T-helper 17 cell (primary cell): ENCODE measurements at regions not wholly inside any gene's neighbourhood (a gene's known extent, or its start where the extent isn't known, plus 50 kb on each side); places are given as distances from the start of the nearest gene placed in this dataset.
"Not testable (repeated sequence)": the region's sequence is repeated elsewhere in the genome, so short reads cannot be mapped to it uniquely, and the experiment has no call there.

Source experiments
- ATAC-seq: fragments of 150-1000 bp; cut with Tn5 transposase; 2 replicates; pipeline ENCODE4 v1.10.0; 2021; ENCODE audit warnings: mild to moderate bottlenecking, moderate library complexity
- DNase-seq, 3 donors: peaks; one replicate each; pipeline versions ENCODE4 v3.0.0 to v3.0.0-alpha.2; 2020 to 2021
- H3K9me3 ChIP-seq: one replicate; pipeline ENCODE4 v1.7.0; 2013; ENCODE audit warnings: low read length, mild to moderate bottlenecking; ENCODE audit not compliant: control insufficient read depth, poor library complexity, severe bottlenecking
- H3K27ac Mint-ChIP-seq: one replicate; pipeline ENCODE4 v1.8.0; 2022; ENCODE audit warnings: mild to moderate bottlenecking, moderate library complexity, mixed read lengths
- H3K27me3 Mint-ChIP-seq: one replicate; pipeline ENCODE4 v1.8.0; 2022; ENCODE audit warnings: mixed read lengths
- H3K36me3 Mint-ChIP-seq: one replicate; pipeline ENCODE4 v1.8.0; 2022; ENCODE audit warnings: low read depth, mixed read lengths
- H3K4me1 Mint-ChIP-seq: one replicate; pipeline ENCODE4 v1.8.0; 2022; ENCODE audit warnings: mild to moderate bottlenecking, mixed read lengths
- H3K4me3 Mint-ChIP-seq: one replicate; pipeline ENCODE4 v1.8.0; 2022; ENCODE audit warnings: mild to moderate bottlenecking, moderate library complexity, mixed read lengths

GRCh38 chr14:86334355-86334754 lies 804.4 kb downstream of the FLRT2 start:
- DNase-seq (no peak), ATAC-seq (no peak)
- no peaks in the 10 kb centered on the region for H3K9me3 ChIP-seq
- H3K4me1 Mint-ChIP-seq, result no peaks in the 10 kb centered on the region
- H3K27ac Mint-ChIP-seq, result no peak overlapping the region
- no peaks in the 10 kb centered on the region for H3K27me3 Mint-ChIP-seq
- H3K4me3 Mint-ChIP-seq, result no peak overlapping the region
- no peaks in the 10 kb centered on the region for H3K36me3 Mint-ChIP-seq

GRCh38 chr14:86333493-86333892 lies 803.5 kb downstream of the FLRT2 start:
- H3K27ac Mint-ChIP-seq, result no peak overlapping the region
- H3K4me1 Mint-ChIP-seq, result no peaks in the 10 kb centered on the region
- H3K4me3 Mint-ChIP-seq, result no peak overlapping the region
- no peak for DNase-seq
- no peaks in the 10 kb centered on the region for H3K27me3 Mint-ChIP-seq
- H3K36me3 Mint-ChIP-seq, result no peaks in the 10 kb centered on the region
- H3K9me3 ChIP-seq, result no peaks in the 10 kb centered on the region
- ATAC-seq, result no peak

- ATAC-seq, result no peak
- H3K9me3 ChIP-seq, result no peaks in the 10 kb centered on the region
- Mint-ChIP-seq H3K4me3 (no peak overlapping the region), H3K4me1 (no peaks in the 10 kb centered on the region), H3K27me3 (no peaks in the 10 kb centered on the region), H3K36me3 (no peaks in the 10 kb centered on the region), H3K27ac (no peak overlapping the region)
- no peak for DNase-seq
Measured at GRCh38 chr14:86331341-86331740, 801.4 kb downstream of the FLRT2 start.

- no peaks in the 10 kb centered on the region for H3K9me3 ChIP-seq
- Mint-ChIP-seq H3K36me3 (no peaks in the 10 kb centered on the region), H3K27ac (no peak overlapping the region), H3K4me3 (no peak overlapping the region), H3K4me1 (no peaks in the 10 kb centered on the region), H3K27me3 (no peaks in the 10 kb centered on the region)
- ATAC-seq (no peak), DNase-seq (no peak)
Measured at GRCh38 chr14:86321151-86321550, 791.2 kb downstream of the FLRT2 start.

- not testable (repeated sequence) for H3K4me1 Mint-ChIP-seq, ATAC-seq, H3K9me3 ChIP-seq, DNase-seq, H3K27me3 Mint-ChIP-seq, H3K27ac Mint-ChIP-seq, H3K4me3 Mint-ChIP-seq, H3K36me3 Mint-ChIP-seq
Measured at GRCh38 chr14:86312154-86312665, 782.3 kb downstream of the FLRT2 start.

- Mint-ChIP-seq H3K27ac (no peak overlapping the region), H3K36me3 (no peaks in the 10 kb centered on the region), H3K27me3 (no peaks in the 10 kb centered on the region), H3K4me1 (no peaks in the 10 kb centered on the region), H3K4me3 (no peak overlapping the region)
- ATAC-seq (no peak), DNase-seq (no peak)
- H3K9me3 ChIP-seq, result no peaks in the 10 kb centered on the region
Measured at GRCh38 chr14:86311151-86311550, 781.2 kb downstream of the FLRT2 start.

- ATAC-seq, result no peak
- DNase-seq, result no peak
- Mint-ChIP-seq H3K4me1 (no peaks in the 10 kb centered on the region), H3K4me3 (no peak overlapping the region), H3K27me3 (no peaks in the 10 kb centered on the region), H3K27ac (no peak overlapping the region), H3K36me3 (no peaks in the 10 kb centered on the region)
- no peaks in the 10 kb centered on the region for H3K9me3 ChIP-seq
Measured at GRCh38 chr14:86310611-86311010, 780.7 kb downstream of the FLRT2 start.

- no peak for DNase-seq
- no peaks in the 10 kb centered on the region for H3K4me1 Mint-ChIP-seq
- ATAC-seq, result no peak
- H3K4me3 Mint-ChIP-seq, result no peak overlapping the region
- no peaks in the 10 kb centered on the region for H3K27me3 Mint-ChIP-seq
- H3K27ac Mint-ChIP-seq, result no peak overlapping the region
- no peaks in the 10 kb centered on the region for H3K9me3 ChIP-seq
- H3K36me3 Mint-ChIP-seq, result no peaks in the 10 kb centered on the region
Measured at GRCh38 chr14:86310148-86310547, 780.2 kb downstream of the FLRT2 start.

- DNase-seq (no peak), ATAC-seq (no peak)
- H3K27me3 Mint-ChIP-seq, result no peaks in the 10 kb centered on the region
- H3K4me3 Mint-ChIP-seq, result no peak overlapping the region
- no peak overlapping the region for H3K27ac Mint-ChIP-seq
- no peaks in the 10 kb centered on the region for H3K9me3 ChIP-seq
- H3K36me3 Mint-ChIP-seq, result no peaks in the 10 kb centered on the region
- no peaks in the 10 kb centered on the region for H3K4me1 Mint-ChIP-seq
Measured at GRCh38 chr14:86305058-86305457, 775.1 kb downstream of the FLRT2 start.

GRCh38 chr14:86299994-86300393 lies 770.0 kb downstream of the FLRT2 start:
- no peaks in the 10 kb centered on the region for H3K9me3 ChIP-seq
- ATAC-seq, result no peak
- no peak overlapping the region for H3K27ac Mint-ChIP-seq
- H3K36me3 Mint-ChIP-seq, result no peaks in the 10 kb centered on the region
- no peaks in the 10 kb centered on the region for H3K4me1 Mint-ChIP-seq
- no peak overlapping the region for H3K4me3 Mint-ChIP-seq
- H3K27me3 Mint-ChIP-seq, result no peaks in the 10 kb centered on the region
- no peak for DNase-seq

GRCh38 chr14:86296173-86296572 lies 766.2 kb downstream of the FLRT2 start:
- Mint-ChIP-seq H3K36me3 (no peaks in the 10 kb centered on the region), H3K4me1 (no peaks in the 10 kb centered on the region), H3K4me3 (no peak overlapping the region), H3K27ac (no peak overlapping the region), H3K27me3 (peaks cover 5% of the 10 kb centered on the region)
- ATAC-seq (no peak), DNase-seq (no peak)
- no peaks in the 10 kb centered on the region for H3K9me3 ChIP-seq

GRCh38 chr14:86288336-86288735 lies 758.4 kb downstream of the FLRT2 start:
- Mint-ChIP-seq H3K4me3 (no peak overlapping the region), H3K4me1 (no peaks in the 10 kb centered on the region)

GRCh38 chr14:86279405-86279804 lies 749.5 kb downstream of the FLRT2 start:
- no peak overlapping the region for H3K27ac Mint-ChIP-seq
- no peaks in the 10 kb centered on the region for H3K27me3 Mint-ChIP-seq
- ATAC-seq (no peak), DNase-seq (no peak)
- H3K9me3 ChIP-seq, result no peaks in the 10 kb centered on the region
- H3K4me1 Mint-ChIP-seq, result no peaks in the 10 kb centered on the region
- no peaks in the 10 kb centered on the region for H3K36me3 Mint-ChIP-seq
- H3K4me3 Mint-ChIP-seq, result no peak overlapping the region

More at GRCh38 chr14:86288336-86288735, 758.4 kb downstream of the FLRT2 start:
- DNase-seq (no peak), ATAC-seq (no peak)
- no peaks in the 10 kb centered on the region for H3K9me3 ChIP-seq
- Mint-ChIP-seq H3K27me3 (peaks cover 3% of the 10 kb centered on the region), H3K36me3 (no peaks in the 10 kb centered on the region), H3K27ac (no peak overlapping the region)

GRCh38 chr14:86257973-86258372 lies 728.0 kb downstream of the FLRT2 start:
- no peak overlapping the region for H3K27ac Mint-ChIP-seq
- H3K27me3 Mint-ChIP-seq, result no peaks in the 10 kb centered on the region
- no peaks in the 10 kb centered on the region for H3K9me3 ChIP-seq
- H3K4me1 Mint-ChIP-seq, result no peaks in the 10 kb centered on the region
- ATAC-seq, result no peak
- DNase-seq, result no peak
- H3K4me3 Mint-ChIP-seq, result no peak overlapping the region
- no peaks in the 10 kb centered on the region for H3K36me3 Mint-ChIP-seq
